GM21367 (cell line): ENCODE measurements at regions not wholly inside any gene's neighbourhood (a gene's known extent, or its start where the extent isn't known, plus 50 kb on each side); places are given as distances from the start of the nearest gene placed in this dataset.
"Not testable (repeated sequence)": the region's sequence is repeated elsewhere in the genome, so short reads cannot be mapped to it uniquely, and the experiment has no call there.

Source experiments
- ATAC-seq: cut with Tn5 transposase; IDR thresholded peaks from one replicate; pipeline ENCODE4 v1.9.1; 2021; ENCODE audit not compliant: unreplicated experiment

DNA sequence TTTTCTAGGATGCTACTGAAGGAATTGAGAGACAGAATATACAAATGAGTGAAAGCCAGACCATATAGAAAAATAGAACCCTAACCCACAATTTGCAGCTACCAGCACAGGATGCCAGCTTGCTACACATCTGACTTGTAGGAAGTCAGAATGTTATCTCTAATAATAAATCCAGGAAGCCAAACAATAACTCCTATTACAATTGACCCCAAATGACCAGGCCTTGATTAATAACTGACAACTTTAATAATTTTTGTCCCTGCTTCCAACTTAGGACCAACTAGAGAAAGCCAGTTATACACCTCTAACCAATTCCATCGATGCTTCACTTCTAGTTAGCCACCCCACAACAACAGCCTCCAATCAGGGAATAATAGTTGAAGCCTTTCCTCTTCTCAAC is 193.4 kb downstream of the CASP12 start:
- ATAC-seq = no peak

DNA sequence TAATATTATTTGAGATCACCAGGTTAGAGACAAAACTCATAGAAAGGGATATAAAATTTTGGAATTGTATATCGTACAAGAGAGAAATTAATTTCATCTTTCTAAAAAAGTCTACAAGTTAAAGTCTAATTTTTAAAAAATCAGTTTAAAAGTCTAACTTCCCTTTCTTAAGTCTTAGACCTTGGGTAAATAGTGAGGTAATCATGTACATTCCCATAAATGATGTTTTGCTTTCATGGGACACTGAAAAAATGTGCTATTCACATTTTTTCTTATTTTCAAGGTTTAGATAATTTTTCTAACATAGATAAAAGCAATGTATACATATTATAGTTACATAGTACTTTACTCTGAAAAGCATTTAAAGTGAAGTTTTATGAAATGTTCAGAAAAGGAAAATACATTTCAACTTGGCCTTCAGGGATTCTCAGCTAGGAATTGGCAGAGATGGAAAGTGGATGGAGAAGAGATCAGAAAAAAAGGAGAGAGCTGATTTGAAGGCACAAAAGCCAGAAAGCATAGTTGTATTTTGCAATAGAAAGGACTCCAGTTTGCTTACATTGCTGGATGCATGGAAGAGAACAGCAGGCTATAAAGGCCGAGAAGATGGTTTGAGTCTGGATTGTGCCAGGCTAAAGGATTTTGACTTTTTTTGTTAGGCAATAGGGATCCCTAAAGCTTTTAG is 194.0 kb downstream of the CASP12 start:
- no peak for ATAC-seq

DNA sequence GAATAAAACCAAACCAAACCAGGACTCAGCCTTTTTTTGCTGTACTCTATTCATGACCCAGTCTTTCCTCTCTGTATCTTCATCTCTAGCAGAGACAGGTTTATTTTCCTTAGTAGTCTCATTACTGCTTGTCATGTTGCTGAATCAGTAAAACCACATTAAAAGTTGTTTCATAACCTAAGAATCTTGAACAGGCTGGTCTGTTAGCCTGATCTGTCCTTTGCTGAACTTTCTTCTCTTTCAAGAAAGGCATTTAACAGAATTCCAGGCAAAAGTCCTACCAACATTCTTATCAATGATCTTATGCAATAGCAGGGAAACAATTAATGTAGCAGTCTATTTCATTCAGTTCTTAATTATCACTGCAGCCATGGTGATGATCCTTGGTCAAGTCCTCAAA is 197.7 kb downstream of the CASP12 start:
- no peak for ATAC-seq

DNA sequence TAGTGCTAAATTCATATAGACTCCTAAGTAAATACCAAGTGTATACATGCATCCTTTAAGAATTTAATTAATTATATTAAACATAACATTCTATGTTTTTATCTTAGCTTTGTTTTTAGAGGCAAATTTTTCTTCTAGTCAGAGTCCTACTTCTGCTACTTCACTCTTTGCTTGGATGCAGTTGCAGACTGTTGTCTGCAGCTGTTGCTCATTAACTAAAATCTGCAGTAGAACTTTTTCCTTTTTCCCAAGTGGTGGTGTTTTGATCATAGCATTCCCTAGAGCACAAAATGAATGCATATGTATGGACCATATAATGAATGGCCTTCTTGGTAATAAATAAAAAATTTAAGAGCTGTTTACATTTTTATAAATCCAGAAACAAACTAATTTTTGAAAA is 198.3 kb downstream of the CASP12 start:
- ATAC-seq = no peak

DNA sequence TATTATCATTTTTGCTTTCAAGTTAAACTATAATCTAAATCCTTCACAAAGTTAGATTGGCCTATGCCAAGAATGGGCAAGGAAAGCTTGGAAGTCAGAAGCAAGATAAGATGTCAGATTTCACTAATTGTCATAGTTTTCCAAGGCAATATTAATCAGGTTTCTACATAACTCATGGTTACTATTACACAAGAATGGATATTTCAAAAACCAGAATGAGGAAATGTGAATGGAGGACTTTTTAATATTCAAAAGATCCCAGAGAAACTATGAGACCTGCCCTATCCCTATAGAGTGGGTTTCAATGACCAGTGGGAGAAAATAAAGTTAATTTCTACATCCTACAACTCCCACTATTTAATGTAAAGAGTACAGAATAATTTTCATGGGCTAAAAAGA is 203.2 kb downstream of the CASP12 start:
- no peak for ATAC-seq

DNA sequence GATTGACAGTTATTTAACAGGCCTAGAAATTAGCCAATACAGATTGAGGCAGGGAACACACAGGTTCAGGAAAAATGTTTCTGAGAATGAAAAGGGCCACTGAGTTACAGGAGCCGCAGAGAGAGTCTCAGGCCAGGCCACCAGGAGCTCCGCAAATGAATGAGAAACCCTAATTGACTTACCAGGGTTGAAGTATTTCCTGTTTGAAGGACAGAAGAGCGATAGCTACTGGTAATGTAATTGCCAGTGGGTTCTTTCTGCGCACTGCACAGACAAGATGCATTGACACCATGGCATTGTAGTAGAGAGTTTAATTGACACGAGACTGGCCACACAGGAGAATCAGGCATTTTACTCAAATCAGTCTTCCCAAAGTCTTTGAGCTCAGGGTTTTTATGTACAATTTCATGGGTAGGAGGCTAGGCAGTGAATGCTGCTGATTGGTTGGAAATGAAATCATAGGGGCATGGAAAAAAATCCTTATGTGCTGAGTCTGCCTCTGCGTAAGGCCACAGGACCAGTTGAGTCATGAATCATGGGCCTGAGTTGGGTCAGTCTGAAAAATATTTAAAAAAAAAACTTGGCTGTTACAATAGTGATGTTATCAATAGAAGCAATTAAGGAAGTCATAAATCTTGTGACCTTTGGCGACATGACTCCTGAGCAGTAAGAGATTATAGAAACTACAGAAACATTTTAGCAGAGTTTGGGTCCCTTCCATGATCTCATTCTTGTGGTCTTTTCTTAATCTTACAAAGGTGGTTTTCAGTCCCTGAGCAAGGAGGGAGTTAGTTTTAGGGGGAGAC is 203.8 kb downstream of the CASP12 start:
- ATAC-seq = no peak

DNA sequence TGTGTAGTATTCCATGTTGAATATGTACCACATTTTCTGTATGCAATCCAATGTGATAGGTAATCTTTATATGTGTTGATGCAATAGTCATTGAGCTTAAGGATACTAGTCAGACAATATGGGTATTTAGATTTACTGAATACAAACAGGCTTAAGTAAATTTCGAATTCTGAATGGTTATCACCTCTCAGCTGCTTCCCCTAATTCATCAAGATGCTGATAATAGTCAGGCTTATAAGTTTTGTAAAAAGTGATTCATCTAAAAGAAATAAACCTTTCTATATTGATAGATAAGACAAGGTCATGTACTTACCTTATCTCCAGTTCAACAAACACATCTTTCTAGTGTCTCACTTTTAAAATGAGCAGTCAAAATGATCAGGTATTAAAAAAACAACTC is 205.5 kb downstream of the CASP12 start:
- no peak for ATAC-seq

DNA sequence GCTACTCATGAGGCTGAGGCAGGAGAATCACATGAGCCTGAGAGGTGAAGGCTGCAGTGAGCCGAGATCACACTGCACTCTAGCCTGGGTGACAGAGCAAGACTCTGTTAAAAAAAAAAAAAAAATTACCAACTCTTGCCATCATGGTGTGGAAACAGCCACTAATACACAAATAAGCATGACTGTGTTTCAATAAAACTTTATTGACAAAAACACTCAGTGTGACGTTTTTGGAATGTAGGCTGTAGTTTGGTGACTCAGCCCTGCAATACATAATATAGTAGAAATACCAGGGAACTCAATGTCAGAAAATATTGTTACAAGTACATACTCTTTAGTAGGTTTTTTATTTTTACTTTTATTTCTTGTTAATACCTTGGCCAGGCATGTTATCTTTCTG is 207.1 kb downstream of the CASP12 start:
- ATAC-seq = no peak

DNA sequence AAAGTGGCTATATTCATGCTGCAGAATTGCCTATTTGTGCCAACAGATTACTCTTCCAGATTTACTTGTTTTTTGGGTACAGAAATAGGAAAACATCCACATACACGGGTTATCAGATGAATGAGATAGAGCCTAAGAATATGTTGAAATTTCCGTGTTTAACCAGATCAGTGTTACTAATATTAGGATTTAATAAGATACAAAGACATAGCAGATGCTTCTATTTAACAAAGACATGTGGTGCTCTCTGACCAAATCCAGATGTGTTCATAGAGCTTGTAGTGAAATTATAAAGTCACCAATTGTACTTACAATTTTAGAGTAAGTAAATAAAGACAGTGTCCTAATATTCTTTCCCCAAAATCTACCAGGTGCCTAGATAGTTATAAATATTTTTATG is 208.0 kb downstream of the CASP12 start:
- ATAC-seq = no peak

DNA sequence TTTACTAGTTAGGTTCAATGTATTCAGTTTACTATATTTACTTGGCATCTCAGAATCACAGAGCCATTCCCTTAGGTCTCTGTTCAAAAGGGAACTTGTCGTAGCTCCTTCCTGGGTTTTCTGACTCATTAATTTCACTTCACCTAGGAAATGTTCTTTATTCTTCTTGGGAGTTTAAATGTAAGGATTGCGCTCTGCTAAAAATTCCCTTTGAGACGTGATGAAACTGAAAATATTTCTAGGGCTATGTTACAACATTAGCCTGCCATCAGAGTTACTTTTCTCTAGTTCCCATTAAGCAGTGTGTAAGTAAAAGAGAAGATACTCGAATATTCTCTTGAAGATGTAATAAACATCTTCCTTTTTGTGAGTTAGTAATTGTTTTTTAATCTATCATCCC is 209.5 kb downstream of the CASP12 start:
- no peak for ATAC-seq

DNA sequence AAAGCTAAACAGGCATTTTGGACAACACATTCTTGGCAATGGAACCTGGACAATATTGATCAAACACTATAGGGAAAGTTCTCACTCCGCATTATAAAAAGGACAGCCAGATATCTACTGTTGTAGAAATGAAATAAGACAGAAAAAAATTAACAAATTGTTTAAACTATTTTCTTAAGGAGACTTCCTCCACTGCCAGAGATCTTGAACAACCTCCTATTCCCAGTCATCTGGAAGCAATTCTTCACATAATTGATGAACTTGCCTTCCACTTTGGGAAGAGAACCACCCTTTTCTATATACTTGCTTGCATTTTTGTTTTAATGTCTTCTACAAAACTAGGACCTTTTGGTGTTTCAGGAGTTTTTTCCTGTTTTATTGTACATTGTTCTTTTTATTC is 216.1 kb downstream of the CASP12 start:
- no peak for ATAC-seq

DNA sequence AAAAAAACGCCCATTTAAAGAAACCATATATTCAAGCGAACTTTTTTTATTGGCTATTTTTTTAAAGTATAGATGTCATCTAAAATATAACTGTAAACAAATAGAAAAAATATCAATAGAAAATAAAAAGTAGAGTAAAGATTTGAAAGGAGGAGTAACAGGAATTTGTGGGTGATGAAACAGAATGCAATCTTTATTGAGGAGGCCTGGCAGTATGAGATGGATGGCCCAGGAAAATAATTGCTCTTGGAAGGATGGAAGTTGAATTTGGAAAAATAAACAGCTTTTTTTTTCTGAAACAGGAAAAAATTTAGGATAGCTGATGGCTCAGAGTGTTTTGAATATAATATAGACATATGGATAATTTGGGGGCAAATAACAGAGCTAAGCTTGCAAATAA is 219.0 kb downstream of the CASP12 start:
- no peak for ATAC-seq

DNA sequence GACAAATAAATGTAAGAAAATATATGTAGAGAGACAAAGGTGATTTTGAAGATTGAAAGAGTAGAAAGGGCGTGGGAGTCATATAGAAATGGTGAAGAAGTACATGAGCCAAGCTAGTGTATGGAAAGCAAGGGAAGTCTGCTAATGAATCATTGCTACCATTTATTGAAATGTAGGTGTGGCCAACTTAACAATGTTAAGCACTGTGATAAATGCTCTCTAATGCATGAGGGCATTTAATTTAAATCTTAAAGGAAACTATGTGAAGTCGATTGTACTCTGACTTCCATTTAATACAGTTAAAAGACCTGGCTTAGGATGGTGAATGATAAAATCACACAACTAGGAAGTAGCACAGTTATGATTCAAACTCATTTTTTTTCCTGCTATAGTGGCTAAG is 219.9 kb downstream of the CASP12 start:
- no peak for ATAC-seq

DNA sequence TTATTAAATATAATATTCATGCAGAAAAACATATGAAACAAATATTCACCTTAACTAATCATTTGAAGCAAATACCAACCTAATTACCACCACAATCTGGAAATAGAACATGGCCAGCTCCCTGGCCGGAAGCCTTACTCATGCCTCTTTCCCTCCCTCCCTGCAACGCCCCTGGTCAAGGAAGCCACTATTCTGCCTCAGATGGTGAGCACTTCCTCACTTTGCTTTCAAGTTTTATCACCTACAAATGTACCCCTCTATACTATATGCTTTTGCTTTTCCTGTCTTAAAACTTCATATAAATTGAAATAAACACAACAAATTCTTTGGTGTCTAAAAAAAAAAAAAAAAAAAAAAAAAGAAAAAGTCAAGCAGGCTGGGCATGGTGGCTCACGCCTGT is 221.2 kb downstream of the CASP12 start:
- ATAC-seq = not testable (repeated sequence)

DNA sequence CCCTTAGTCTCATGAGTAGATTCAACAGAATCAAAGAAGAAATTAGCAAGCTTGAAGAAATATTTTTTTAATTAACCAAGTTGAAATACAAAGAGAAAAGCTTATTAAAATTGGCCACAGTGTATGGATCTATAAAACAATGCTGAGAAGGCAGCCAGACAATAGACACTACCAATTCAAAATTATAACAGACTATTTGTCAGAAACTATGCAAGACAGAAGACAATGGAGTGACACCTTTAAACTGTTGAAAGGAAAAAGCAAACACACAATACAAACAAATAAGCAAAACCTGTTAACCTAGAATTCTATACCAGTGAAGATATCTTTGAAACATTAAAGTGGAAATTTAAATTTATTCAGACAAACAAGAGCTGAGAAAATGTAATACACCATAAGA is 225.4 kb downstream of the CASP12 start:
- ATAC-seq = no peak

DNA sequence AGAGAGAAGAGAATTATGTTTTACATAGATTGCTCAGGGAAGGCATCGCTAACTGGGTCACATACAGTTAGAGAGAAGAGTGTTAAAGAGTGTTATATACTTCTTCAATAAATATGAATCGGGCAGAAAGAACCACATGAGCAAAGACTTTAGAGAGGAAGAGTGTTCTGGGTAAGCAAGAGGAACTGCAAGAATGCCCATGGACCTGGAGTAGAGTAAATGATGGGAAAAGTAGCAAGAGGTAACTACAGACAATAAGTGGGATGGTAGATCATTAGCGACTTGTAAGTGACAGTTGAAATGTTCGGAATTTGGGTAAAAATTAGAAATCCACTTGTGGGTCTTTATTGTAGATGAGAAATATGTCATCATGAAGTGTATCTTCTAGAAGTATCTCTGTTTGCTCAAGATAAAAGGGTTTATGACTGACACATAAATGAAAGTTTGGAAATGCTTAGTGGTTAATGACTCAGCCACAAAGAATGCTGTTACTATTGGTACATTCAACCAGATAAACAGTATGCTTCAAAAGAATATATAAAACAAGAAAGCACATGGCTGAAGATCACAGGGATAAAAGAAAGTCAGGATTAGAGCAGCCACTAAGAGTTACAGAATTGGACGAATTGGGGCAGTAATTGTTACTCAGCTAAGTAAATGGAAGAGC is 229.3 kb downstream of the CASP12 start:
- no peak for ATAC-seq

DNA sequence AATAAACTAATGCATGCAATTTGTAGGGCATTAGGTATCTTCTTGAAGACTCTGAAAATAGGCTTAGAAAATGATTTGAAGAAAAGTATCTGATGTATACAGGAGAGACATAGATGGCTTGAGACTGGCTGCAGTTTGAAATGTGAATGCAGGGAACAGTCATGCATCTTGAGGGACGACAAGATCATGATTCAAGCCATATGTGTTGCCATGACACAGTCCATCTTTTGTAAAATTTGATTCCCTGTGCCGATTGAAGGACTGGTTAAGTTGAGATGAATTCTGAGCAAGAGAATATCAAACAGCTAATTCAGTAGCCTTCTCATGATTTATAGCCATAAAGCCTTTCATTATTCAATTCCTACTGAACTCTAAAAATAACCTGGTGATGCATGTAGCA is 231.6 kb downstream of the CASP12 start:
- ATAC-seq = no peak

DNA sequence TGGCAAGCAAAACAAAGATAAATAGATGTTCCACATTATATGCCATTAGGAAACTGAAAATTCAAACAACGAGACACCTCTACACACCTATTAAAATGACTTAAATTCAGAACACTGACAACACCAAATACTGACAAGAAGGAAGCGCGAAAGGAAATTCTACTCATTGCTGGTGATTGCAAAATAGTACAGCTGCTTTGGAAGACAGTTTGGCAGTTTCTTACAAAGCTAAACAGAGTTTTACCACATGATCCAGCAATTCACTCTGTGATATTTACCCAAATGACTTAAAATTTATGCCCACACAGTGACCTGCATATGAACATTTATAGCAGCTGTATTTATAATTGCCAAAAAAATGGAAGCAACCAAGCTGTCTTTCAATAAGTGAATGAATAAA is 232.6 kb downstream of the CASP12 start:
- ATAC-seq = no peak

DNA sequence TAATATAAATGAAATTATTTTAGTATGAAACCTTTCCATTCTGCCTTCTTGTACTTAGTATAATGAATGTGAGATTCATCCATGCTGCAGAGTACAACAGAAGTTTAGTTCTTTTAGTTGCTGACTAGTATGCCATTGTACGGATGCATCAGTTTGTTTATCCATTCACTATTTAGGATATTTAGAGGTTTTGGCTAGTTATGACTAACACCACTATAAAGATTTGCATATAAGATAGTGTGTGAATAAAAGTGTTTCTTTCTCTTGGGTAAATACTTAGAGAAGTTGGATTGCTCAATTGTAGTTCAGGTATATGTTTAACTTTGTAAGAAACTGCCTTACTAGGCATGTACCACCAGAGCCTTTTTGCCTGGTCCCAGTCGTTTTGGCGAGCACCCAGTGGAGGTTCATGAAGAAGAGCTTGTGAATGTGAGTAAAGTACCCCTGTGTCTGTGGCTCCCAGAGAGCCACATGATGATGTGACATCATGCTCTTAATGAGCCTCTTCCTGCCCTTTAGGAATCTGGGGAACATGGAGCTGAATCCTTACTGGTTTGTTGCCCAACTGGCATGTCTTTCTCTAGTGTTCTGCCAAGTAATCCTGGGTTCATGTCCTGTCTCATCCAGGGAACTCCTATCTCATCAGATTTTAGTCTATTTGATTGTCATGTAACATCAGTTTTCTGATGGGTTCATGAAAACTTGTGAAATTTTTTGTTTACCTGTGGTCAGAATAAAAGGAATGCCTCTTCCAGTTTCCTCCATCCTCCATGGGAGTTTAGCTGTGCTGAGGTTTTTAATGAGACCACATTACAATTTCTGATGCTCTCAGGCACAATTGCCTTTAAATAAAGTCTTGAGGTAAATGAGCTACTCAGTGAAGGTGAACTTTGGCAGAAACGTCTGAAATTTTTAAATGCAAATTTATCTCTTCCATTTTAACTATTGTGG is 234.8 kb downstream of the CASP12 start:
- ATAC-seq = no peak

DNA sequence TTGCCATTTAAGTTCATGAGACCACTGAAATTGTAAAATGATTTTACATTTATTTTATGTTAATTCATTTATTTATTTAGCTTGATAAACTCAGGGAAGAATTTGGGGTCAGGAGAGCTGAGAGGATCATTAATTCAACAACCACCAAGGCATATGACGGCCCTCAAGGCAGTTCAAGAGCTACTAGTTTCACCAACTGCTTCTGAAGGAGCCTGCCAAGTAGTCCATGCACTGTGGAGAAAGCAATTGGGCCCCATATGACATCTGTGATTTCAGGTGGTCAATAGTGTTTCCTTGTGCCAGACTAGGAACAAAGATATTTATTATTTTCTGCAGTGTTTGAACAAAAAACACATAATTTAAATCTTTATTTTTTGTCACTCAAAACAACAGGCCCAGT is 236.4 kb downstream of the CASP12 start:
- no peak for ATAC-seq

DNA sequence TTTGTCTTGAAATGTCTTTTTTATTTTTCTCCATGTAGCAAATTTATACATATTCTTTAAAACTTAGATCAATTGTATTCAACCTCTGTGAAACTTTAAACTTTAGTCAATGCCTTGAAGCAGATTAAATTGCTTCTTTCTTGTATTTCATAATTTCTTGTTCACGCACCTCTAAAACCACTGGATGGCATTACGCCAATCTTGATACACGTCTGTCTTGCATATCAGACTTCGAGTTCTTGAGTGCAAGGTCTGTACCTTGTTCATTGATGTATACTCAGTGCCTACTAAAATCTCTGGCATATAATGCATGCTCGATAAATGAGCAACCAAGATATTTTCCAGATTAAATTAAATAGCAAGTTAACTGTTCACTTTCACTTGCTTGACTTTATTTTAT is 236.8 kb downstream of the CASP12 start:
- ATAC-seq = no peak
